ENCODE measurements at regions not wholly inside any gene's neighbourhood (a gene's known extent, or its start where the extent isn't known, plus 50 kb on each side); places are given as distances from the start of the nearest gene placed in this dataset.

GRCh38 chr15:101543026-101543390, 53.5 kb upstream of the PCSK6 start:
- no peak overlapping the region for H3K27ac ChIP-seq (ENCODE audit: low read depth in 1 of 2, low read length in 2 of 2)
- POLR2A ChIA-PET, result no interaction called here
- Mint-ChIP-seq H3K36me3 (ENCODE audit: low read depth) (no peaks in the 10 kb centered on the region), H3K27me3 (peaks cover 43% of the 10 kb centered on the region), H3K4me1 (ENCODE audit: low read depth) (no peaks in the 10 kb centered on the region), H3K4me3 (no peak overlapping the region), H3K27ac (no peak overlapping the region), H3K9me3 (peaks cover 6% of the 10 kb centered on the region)
- ATAC-seq (ENCODE audit: poor library complexity), result no peak
- intact Hi-C loops (cut with DNase I, micrococcal nuclease), result no loop called here
- peaks cover 5 to 8% of the 10 kb centered on the region in 2 experiments for H3K27me3 ChIP-seq (ENCODE audit: control insufficient read depth in 1 of 2, insufficient read depth in 2 of 2, low read length in 2 of 2)
- H3K36me3 ChIP-seq (ENCODE audit: insufficient read depth, low read length), result no peaks in the 10 kb centered on the region
- H3K4me3 ChIP-seq (ENCODE audit: low read length), result no peak overlapping the region
- DNase-seq, result peak in 1 of 14 experiments; percentile 15
- CTCF ChIA-PET, result no interaction called here
- no peaks in the 10 kb centered on the region for H3K4me1 ChIP-seq (ENCODE audit: insufficient read depth, low read length)
- no peak for TF ChIP-seq CTCF (IDR thresholded peaks at IDR 0.05)
- peaks cover 0 to 25% of the 10 kb centered on the region in 2 experiments for H3K9me3 ChIP-seq (ENCODE audit: control insufficient read depth in 1 of 2, insufficient read depth in 1 of 2, low read length in 2 of 2)

GRCh38 chr15:101542306-101543025, 53.0 kb upstream of the PCSK6 start:
- Mint-ChIP-seq H3K27me3 (peaks cover 37% of the 10 kb centered on the region), H3K27ac (no peak overlapping the region), H3K4me3 (no peak overlapping the region), H3K4me1 (ENCODE audit: low read depth) (no peaks in the 10 kb centered on the region), H3K9me3 (peaks cover under 1% of the 10 kb centered on the region), H3K36me3 (ENCODE audit: low read depth) (no peaks in the 10 kb centered on the region)
- no peaks in the 10 kb centered on the region for H3K36me3 ChIP-seq (ENCODE audit: insufficient read depth, low read length)
- no peak for ATAC-seq (ENCODE audit: poor library complexity)
- TF ChIP-seq CTCF (IDR thresholded peaks at IDR 0.05), result no peak
- peaks cover 0 to 25% of the 10 kb centered on the region in 2 experiments for H3K9me3 ChIP-seq (ENCODE audit: control insufficient read depth in 1 of 2, insufficient read depth in 1 of 2, low read length in 2 of 2)
- H3K27me3 ChIP-seq (ENCODE audit: control insufficient read depth in 1 of 2, insufficient read depth in 2 of 2, low read length in 2 of 2), result peaks cover 5% of the 10 kb centered on the region in 2 experiments
- intact Hi-C loops (cut with DNase I, micrococcal nuclease), result no loop called here
- no peak overlapping the region for H3K27ac ChIP-seq (ENCODE audit: low read depth in 1 of 2, low read length in 2 of 2)
- POLR2A ChIA-PET, result no interaction called here
- no peaks in the 10 kb centered on the region for H3K4me1 ChIP-seq (ENCODE audit: insufficient read depth, low read length)
- DNase-seq, result peak in 3 of 14 experiments; percentile 12 to 29 (median 27)
- no peak overlapping the region for H3K4me3 ChIP-seq (ENCODE audit: low read length)
- CTCF ChIA-PET, result no interaction called here

GRCh38 chr15:101541501-101542292, 52.2 kb upstream of the PCSK6 start:
- Mint-ChIP-seq H3K4me3 (no peak overlapping the region), H3K4me1 (ENCODE audit: low read depth) (no peaks in the 10 kb centered on the region), H3K36me3 (ENCODE audit: low read depth) (no peaks in the 10 kb centered on the region), H3K27ac (no peak overlapping the region), H3K9me3 (no peaks in the 10 kb centered on the region), H3K27me3 (peaks cover 31% of the 10 kb centered on the region)
- Histone ChIP-seq H3K36me3 (ENCODE audit: insufficient read depth, low read length) (no peaks in the 10 kb centered on the region), H3K9me3 (ENCODE audit: control insufficient read depth in 1 of 2, insufficient read depth in 1 of 2, low read length in 2 of 2) (peaks cover 0 to 28% of the 10 kb centered on the region in 2 experiments), H3K4me1 (ENCODE audit: insufficient read depth, low read length) (no peaks in the 10 kb centered on the region), H3K27ac (ENCODE audit: low read depth in 1 of 2, low read length in 2 of 2) (no peak overlapping the region), H3K27me3 (ENCODE audit: control insufficient read depth in 1 of 2, insufficient read depth in 2 of 2, low read length in 2 of 2) (peaks cover 5% of the 10 kb centered on the region in 2 experiments), H3K4me3 (ENCODE audit: low read length) (no peak overlapping the region)
- intact Hi-C loops (cut with DNase I, micrococcal nuclease), result no loop called here
- CTCF ChIA-PET, result no interaction called here
- ATAC-seq (ENCODE audit: poor library complexity) (no peak), DNase-seq (peak in 1 of 14 experiments; percentile 20)
- POLR2A ChIA-PET, result no interaction called here
- no peak for TF ChIP-seq CTCF (IDR thresholded peaks at IDR 0.05)
